GM19025 (cell line): ENCODE measurements at regions not wholly inside any gene's neighbourhood (a gene's known extent, or its start where the extent isn't known, plus 50 kb on each side); places are given as distances from the start of the nearest gene placed in this dataset.

Experiments used
- ATAC-seq: cut with Tn5 transposase; IDR thresholded peaks from one replicate; pipeline ENCODE4 v1.9.1; 2021; ENCODE audit warnings: mild to moderate bottlenecking, low read depth, moderate library complexity; ENCODE audit not compliant: unreplicated experiment

GRCh38 chr4:26093551-26093950 lies 179.5 kb downstream of the SMIM20 start:
- ATAC-seq, result no peak

GRCh38 chr4:26094076-26094475 lies 180.1 kb downstream of the SMIM20 start:
- ATAC-seq, result no peak

- ATAC-seq, result no peak
Observed at GRCh38 chr4:26094911-26095310, 180.9 kb downstream of the SMIM20 start.

GRCh38 chr4:26099967-26100366 lies 185.9 kb downstream of the SMIM20 start:
- no peak for ATAC-seq

- ATAC-seq, result no peak
Observed at GRCh38 chr4:26101011-26101410, 187.0 kb downstream of the SMIM20 start.

- ATAC-seq, result peak; percentile 84
Observed at GRCh38 chr4:26104056-26104685, 190.2 kb downstream of the SMIM20 start.

- no peak for ATAC-seq
Observed at GRCh38 chr4:26105337-26105736, 191.3 kb downstream of the SMIM20 start.

GRCh38 chr4:26105815-26106699 lies 192.0 kb downstream of the SMIM20 start:
- ATAC-seq, result no peak

- ATAC-seq, result no peak
Observed at GRCh38 chr4:26106776-26107175, 192.8 kb downstream of the SMIM20 start.

GRCh38 chr4:26108054-26108453 lies 194.0 kb downstream of the SMIM20 start:
- no peak for ATAC-seq

- no peak for ATAC-seq
Observed at GRCh38 chr4:26110493-26110892, 196.5 kb downstream of the SMIM20 start.

GRCh38 chr4:26113339-26113940 lies 199.4 kb downstream of the SMIM20 start:
- no peak for ATAC-seq

- no peak for ATAC-seq
Observed at GRCh38 chr4:26116057-26116456, 202.0 kb downstream of the SMIM20 start.

- ATAC-seq, result no peak
Observed at GRCh38 chr4:26120098-26120825, 200.6 kb upstream of the RBPJ start.

- ATAC-seq, result no peak
Observed at GRCh38 chr4:26122690-26123089, 198.1 kb upstream of the RBPJ start.

- ATAC-seq, result no peak
Observed at GRCh38 chr4:26124753-26125321, 196.0 kb upstream of the RBPJ start.

GRCh38 chr4:26126143-26126718 lies 194.6 kb upstream of the RBPJ start:
- ATAC-seq, result peak; percentile 51

- no peak for ATAC-seq
Observed at GRCh38 chr4:26126994-26127393, 193.8 kb upstream of the RBPJ start.

- no peak for ATAC-seq
Observed at GRCh38 chr4:26127851-26128337, 192.9 kb upstream of the RBPJ start.

- peak; percentile 60 for ATAC-seq
Observed at GRCh38 chr4:26130173-26130572, 190.6 kb upstream of the RBPJ start.
